ENCODE measurements at regions not wholly inside any gene's neighbourhood (a gene's known extent, or its start where the extent isn't known, plus 50 kb on each side); places are given as distances from the start of the nearest gene placed in this dataset.

DNA sequence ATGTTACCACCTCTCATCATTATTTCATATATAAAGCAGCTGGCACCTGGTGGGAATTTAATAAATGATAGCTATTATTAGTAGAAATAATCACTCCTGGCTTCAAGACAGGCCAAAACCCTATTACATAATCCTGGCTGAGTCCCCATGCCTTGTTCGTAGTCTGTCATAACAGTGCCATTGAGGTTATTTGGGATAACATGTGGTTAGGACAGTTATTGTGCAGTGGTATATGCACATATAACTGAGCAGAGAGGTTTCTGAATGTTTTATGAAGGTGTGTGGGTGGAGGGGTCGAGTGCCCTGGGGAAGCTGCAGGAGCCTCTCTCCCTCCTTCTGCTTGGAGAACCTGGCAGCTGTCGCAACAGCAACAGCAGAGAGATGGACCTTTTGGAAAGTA, 162.4 kb upstream of the NABP1 start:
- TF ChIP-seq CTCF (IDR thresholded peaks at IDR 0.05), result no peak
- no peak for TF ChIP-seq POLR2A (IDR thresholded peaks at IDR 0.05)
- TF ChIP-seq POLR2AphosphoS5 (IDR thresholded peaks at IDR 0.05), result no peak

Measured in prostate gland (tissue), 2 donors.